Spleen (tissue), 11 donors: ENCODE measurements at regions not wholly inside any gene's neighbourhood (a gene's known extent, or its start where the extent isn't known, plus 50 kb on each side); places are given as distances from the start of the nearest gene placed in this dataset.

Experiments
- DNase-seq: peaks from one replicate; pipeline ENCODE4 v3.0.0-alpha.2; 2020
- H3K27ac ChIP-seq, 8 donors: fragments of 200-600 bp; sonication (generic) in 7 of 8; 1 replicate in 4 of 8; 2 replicates in 4 of 8; pipeline versions ENCODE4 v1.5.0 to v1.8.0; 2016 to 2021; ENCODE audit warnings: inconsistent platforms in 4 of 8, mild to moderate bottlenecking in 4 of 8, moderate library complexity in 1 of 8
- H3K27me3 ChIP-seq, 7 donors: fragments of 200-600 bp; sonication (generic) in 6 of 7; replicated peaks in 1 of 7; 1 replicate in 4 of 7; 2 replicates in 3 of 7; pipeline versions ENCODE4 v1.5.0 to v1.8.0; 2016 to 2021; ENCODE audit warnings: inconsistent platforms in 3 of 7, mild to moderate bottlenecking in 1 of 7
- H3K36me3 ChIP-seq, 6 donors: fragments of 200-600 bp; sonication (generic) in 5 of 6; 1 replicate in 4 of 6; 2 replicates in 2 of 6; pipeline versions ENCODE4 v1.5.0 to v1.8.0; 2016 to 2021; ENCODE audit warnings: inconsistent platforms in 2 of 6
- H3K4me1 ChIP-seq, 6 donors: fragments of 200-600 bp; sonication (generic) in 5 of 6; 1 replicate in 3 of 6; 2 replicates in 3 of 6; pipeline versions ENCODE4 v1.5.0 to v1.8.0; 2016 to 2021; ENCODE audit warnings: inconsistent platforms in 3 of 6
- H3K4me3 ChIP-seq, 8 donors: fragments of 200-600 bp; sonication (generic) in 7 of 8; 1 replicate in 4 of 8; 2 replicates in 4 of 8; pipeline versions ENCODE4 v1.5.0 to v1.8.0; 2016 to 2021; ENCODE audit warnings: inconsistent platforms in 4 of 8, mild to moderate bottlenecking in 4 of 8, moderate library complexity in 2 of 8
- H3K9me3 ChIP-seq, 8 donors: fragments of 200-600 bp; sonication (generic) in 7 of 8; 1 replicate in 4 of 8; 2 replicates in 4 of 8; pipeline versions ENCODE4 v1.5.0 to v1.8.0; 2016 to 2021; ENCODE audit warnings: inconsistent platforms in 4 of 8
- CTCF ChIP-seq, 11 experiments: fragments of 200-600 bp in 7 of 11; fragments of 450-650 bp in 4 of 11; sonication (generic) in 4 of 11; IDR thresholded peaks in 8 of 11; conservative IDR thresholded peaks in 3 of 11; 1 replicate in 7 of 11; 2 replicates in 4 of 11; pipeline versions ENCODE4 v1.4.0 to v1.8.0; 2016 to 2021; ENCODE audit warnings: antibody characterized with exemption in 11 of 11, inconsistent platforms in 4 of 11, mild to moderate bottlenecking in 1 of 11
- POLR2A ChIP-seq, 3 donors: fragments of 450-650 bp; IDR thresholded peaks; one replicate each; pipeline ENCODE4 v1.5.1; 2017; ENCODE audit warnings: antibody characterized with exemption in 3 of 3, mild to moderate bottlenecking in 1 of 3
- POLR2AphosphoS5 ChIP-seq, 3 donors: sonication (generic); formaldehyde crosslinking; IDR thresholded peaks; one replicate each; pipeline ENCODE4 v1.5.1; 2017; ENCODE audit warnings: antibody characterized with exemption in 3 of 3
- WGBS, 5 donors: extraction: QIAGEN DNeasy Blood & Tissue Kit in 3 of 5; methylation state at CpG; one replicate each; pipeline versions ENCODE4 v1.1.5 to v1.1.7; 2013 to 2018; 5-methylcytosine and 5-hydroxymethylcytosine counted together
- intact Hi-C: fragments of 100-400 bp; cut with DNase I; formaldehyde crosslinking; loops from one replicate; pipeline ENCODE4 v1.15.0; 2023; ENCODE audit warnings: low total_unique reads
- donor health status: healthy with polysubstance abuse.
- donor health status: DM: no; HTN: no; CAD: no; lungs with moderate emphysema.
- donor health status: DM: no; HTN: no; CAD: no.
- donor health status: Bipolar disorder and iron deficiency.
- donor health status: healthy.
- donor health status: DM: no; HTN: no; CAD: no.
- donor health status: DM: yes; HTN: yes; CAD: no.

- H3K4me3 ChIP-seq, result no peak overlapping the region
- no peaks in the 10 kb centered on the region for H3K36me3 ChIP-seq
- intact Hi-C loops, result no loop called here
- H3K27ac ChIP-seq, result no peak overlapping the region
- H3K27me3 ChIP-seq, result no peaks in the 10 kb centered on the region
- 23 to 32% (median 27%) methylated on average over 3 of the region's 3 CpGs for WGBS, 5 donors
- no peak for TF ChIP-seq CTCF (IDR thresholded peaks at IDR 0.05 in 8 of 11, conservative IDR thresholded peaks at IDR 0.05 in 3 of 11)
- TF ChIP-seq POLR2AphosphoS5 (IDR thresholded peaks at IDR 0.05), result no peak
- TF ChIP-seq POLR2A (IDR thresholded peaks at IDR 0.05), result no peak
- H3K4me1 ChIP-seq, result no peaks in the 10 kb centered on the region
- peaks cover 0 to 4% (median 0%) of the 10 kb centered on the region in 8 donors for H3K9me3 ChIP-seq
- no peak for DNase-seq
Measured at GRCh38 chr11:23227078-23227445, 366.8 kb upstream of the CCDC179 start.

- DNase-seq, result no peak
- intact Hi-C loops, result no loop called here
Measured at GRCh38 chr11:23232652-23233051, 372.4 kb upstream of the CCDC179 start.

GRCh38 chr11:23233075-23233474 is 372.8 kb upstream of the CCDC179 start:
- H3K9me3 ChIP-seq, result no peaks in the 10 kb centered on the region
- intact Hi-C loops, result no loop called here
- no peak overlapping the region for H3K4me3 ChIP-seq
- H3K4me1 ChIP-seq, result no peaks in the 10 kb centered on the region
- H3K36me3 ChIP-seq, result no peaks in the 10 kb centered on the region
- no peak overlapping the region for H3K27ac ChIP-seq
- no peaks in the 10 kb centered on the region for H3K27me3 ChIP-seq
- no peak for DNase-seq
- no peak for TF ChIP-seq CTCF (IDR thresholded peaks at IDR 0.05 in 8 of 11, conservative IDR thresholded peaks at IDR 0.05 in 3 of 11)
- no peak for TF ChIP-seq POLR2AphosphoS5 (IDR thresholded peaks at IDR 0.05)
- TF ChIP-seq POLR2A (IDR thresholded peaks at IDR 0.05), result no peak
- 68 to 84% (median 81%) methylated on average over 3 of the region's 3 CpGs for WGBS, 5 donors

More at GRCh38 chr11:23232652-23233051, 372.4 kb upstream of the CCDC179 start:
- Histone ChIP-seq H3K9me3 (no peaks in the 10 kb centered on the region), H3K27me3 (no peaks in the 10 kb centered on the region), H3K4me1 (no peaks in the 10 kb centered on the region), H3K36me3 (no peaks in the 10 kb centered on the region), H3K27ac (no peak overlapping the region), H3K4me3 (no peak overlapping the region)
- no peak for TF ChIP-seq CTCF (IDR thresholded peaks at IDR 0.05 in 8 of 11, conservative IDR thresholded peaks at IDR 0.05 in 3 of 11)
- TF ChIP-seq POLR2AphosphoS5 (IDR thresholded peaks at IDR 0.05), result no peak
- TF ChIP-seq POLR2A (IDR thresholded peaks at IDR 0.05), result no peak

- intact Hi-C loops, result no loop called here
- Histone ChIP-seq H3K4me3 (no peak overlapping the region), H3K27me3 (no peaks in the 10 kb centered on the region), H3K27ac (no peak overlapping the region), H3K4me1 (no peaks in the 10 kb centered on the region), H3K36me3 (no peaks in the 10 kb centered on the region), H3K9me3 (peaks cover 0 to 3% (median 0%) of the 10 kb centered on the region in 8 donors)
- WGBS, 5 donors, result 64 to 80% (median 77%) methylated on average over 2 of the region's 2 CpGs
- TF ChIP-seq CTCF (IDR thresholded peaks at IDR 0.05 in 8 of 11, conservative IDR thresholded peaks at IDR 0.05 in 3 of 11), result no peak
- TF ChIP-seq POLR2A (IDR thresholded peaks at IDR 0.05), result no peak
- TF ChIP-seq POLR2AphosphoS5 (IDR thresholded peaks at IDR 0.05), result no peak
- no peak for DNase-seq
Measured at GRCh38 chr11:23236826-23237555, 376.7 kb upstream of the CCDC179 start.
